ENCODE measurements at regions not wholly inside any gene's neighbourhood (a gene's known extent, or its start where the extent isn't known, plus 50 kb on each side); places are given as distances from the start of the nearest gene placed in this dataset.

DNA sequence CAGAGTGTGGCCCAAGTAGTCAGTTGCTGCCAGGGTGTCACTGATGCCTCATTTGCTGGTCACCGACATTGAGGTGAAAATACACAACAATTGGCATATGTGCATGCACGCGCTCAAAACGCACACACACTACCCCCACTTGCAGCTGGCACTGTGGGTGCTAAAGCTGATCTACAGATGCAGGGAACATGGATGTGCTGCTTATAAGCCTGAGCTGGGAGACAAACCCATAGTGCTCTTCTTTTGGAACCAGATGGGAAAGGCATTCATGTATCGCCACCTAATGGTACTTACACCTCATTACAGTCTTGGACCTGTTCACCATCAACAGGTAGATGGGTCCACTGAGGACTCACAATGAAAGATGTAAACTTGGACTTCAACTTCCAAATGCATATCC is 70.3 kb upstream of the CAMK1G start:
- no peak overlapping the region for H3K27ac ChIP-seq (ENCODE audit: low read depth, low read length)
- H4K20me1 ChIP-seq (ENCODE audit: insufficient read depth, low read length), result no peaks in the 10 kb centered on the region
- no peaks in the 10 kb centered on the region for H3K36me3 Mint-ChIP-seq (ENCODE audit: low read depth, unreplicated experiment)
- H3K4me1 ChIP-seq (ENCODE audit: insufficient read depth, low read length), result no peaks in the 10 kb centered on the region
- peaks cover 5% of the 10 kb centered on the region for H3K27me3 ChIP-seq (ENCODE audit: insufficient read depth, low read length)
- peaks cover 17% of the 10 kb centered on the region for H3K27me3 Mint-ChIP-seq (ENCODE audit: low read depth, unreplicated experiment)
- TF ChIP-seq EZH2 (IDR thresholded peaks at IDR 0.05; ENCODE audit: insufficient read depth, low read length), result no peak
- peak; percentile 56 for TF ChIP-seq CTCF (IDR thresholded peaks at IDR 0.05; ENCODE audit: insufficient read depth, low read depth, low read length)
- no peaks in the 10 kb centered on the region for H3K79me2 ChIP-seq (ENCODE audit: insufficient read depth, low read length)
- DNase-seq (ENCODE audit: low read depth), result peak; percentile 20
- H3K27ac Mint-ChIP-seq (ENCODE audit: unreplicated experiment), result no peak overlapping the region
- no peak overlapping the region for H3K4me3 ChIP-seq (ENCODE audit: insufficient read depth, low read depth, low read length)
- peaks cover 5% of the 10 kb centered on the region for H3K4me1 Mint-ChIP-seq (ENCODE audit: low read depth, unreplicated experiment)
- H3K4me2 ChIP-seq (ENCODE audit: low read length), result no peak overlapping the region
- no peaks in the 10 kb centered on the region for H3K9me3 ChIP-seq (ENCODE audit: insufficient read depth, low read depth, low read length)
- no peak overlapping the region for H3K9ac ChIP-seq (ENCODE audit: low read length)
- no peaks in the 10 kb centered on the region for H3K36me3 ChIP-seq (ENCODE audit: insufficient read depth, low read length)
- no peak overlapping the region for H3K4me3 Mint-ChIP-seq (ENCODE audit: unreplicated experiment)
- FAIRE-seq, result peak; percentile 34
- H3K9me3 Mint-ChIP-seq (ENCODE audit: unreplicated experiment), result no peaks in the 10 kb centered on the region
- no peak overlapping the region for H2AFZ ChIP-seq (ENCODE audit: low read depth, low read length)

- no peak for TF ChIP-seq CTCF (IDR thresholded peaks at IDR 0.05; ENCODE audit: insufficient read depth, low read depth, low read length)
- no peak for TF ChIP-seq EZH2 (IDR thresholded peaks at IDR 0.05; ENCODE audit: insufficient read depth, low read length)
- Mint-ChIP-seq H3K9me3 (ENCODE audit: unreplicated experiment) (peaks cover 10% of the 10 kb centered on the region), H3K36me3 (ENCODE audit: low read depth, unreplicated experiment) (no peaks in the 10 kb centered on the region), H3K4me3 (ENCODE audit: unreplicated experiment) (no peak overlapping the region), H3K27ac (ENCODE audit: unreplicated experiment) (no peak overlapping the region), H3K4me1 (ENCODE audit: low read depth, unreplicated experiment) (no peaks in the 10 kb centered on the region), H3K27me3 (ENCODE audit: low read depth, unreplicated experiment) (peaks cover 17% of the 10 kb centered on the region)
- H2AFZ ChIP-seq (ENCODE audit: low read depth, low read length), result no peak overlapping the region
- no peaks in the 10 kb centered on the region for H3K4me1 ChIP-seq (ENCODE audit: insufficient read depth, low read length)
- H4K20me1 ChIP-seq (ENCODE audit: insufficient read depth, low read length), result no peaks in the 10 kb centered on the region
- no peak overlapping the region for H3K4me3 ChIP-seq (ENCODE audit: insufficient read depth, low read depth, low read length)
- H3K27ac ChIP-seq (ENCODE audit: low read depth, low read length), result no peak overlapping the region
- no peaks in the 10 kb centered on the region for H3K9me3 ChIP-seq (ENCODE audit: insufficient read depth, low read depth, low read length)
- H3K9ac ChIP-seq (ENCODE audit: low read length), result no peak overlapping the region
- DNase-seq (ENCODE audit: low read depth) (no peak), FAIRE-seq (peak; percentile 29)
- no peaks in the 10 kb centered on the region for H3K79me2 ChIP-seq (ENCODE audit: insufficient read depth, low read length)
- H3K4me2 ChIP-seq (ENCODE audit: low read length), result no peak overlapping the region
- peaks cover 5% of the 10 kb centered on the region for H3K27me3 ChIP-seq (ENCODE audit: insufficient read depth, low read length)
- no peaks in the 10 kb centered on the region for H3K36me3 ChIP-seq (ENCODE audit: insufficient read depth, low read length)
These were observed 66.5 kb upstream of the CAMK1G start for GRCh38 chr1:209516771-209517680.

GRCh38 chr1:209517681-209518050 is 65.8 kb upstream of the CAMK1G start:
- H3K9ac ChIP-seq (ENCODE audit: low read length), result no peak overlapping the region
- Mint-ChIP-seq H3K27ac (ENCODE audit: unreplicated experiment) (no peak overlapping the region), H3K9me3 (ENCODE audit: unreplicated experiment) (peaks cover 10% of the 10 kb centered on the region), H3K4me1 (ENCODE audit: low read depth, unreplicated experiment) (no peaks in the 10 kb centered on the region), H3K4me3 (ENCODE audit: unreplicated experiment) (no peak overlapping the region), H3K27me3 (ENCODE audit: low read depth, unreplicated experiment) (peaks cover 17% of the 10 kb centered on the region), H3K36me3 (ENCODE audit: low read depth, unreplicated experiment) (no peaks in the 10 kb centered on the region)
- H2AFZ ChIP-seq (ENCODE audit: low read depth, low read length), result no peak overlapping the region
- H3K9me3 ChIP-seq (ENCODE audit: insufficient read depth, low read depth, low read length), result no peaks in the 10 kb centered on the region
- H4K20me1 ChIP-seq (ENCODE audit: insufficient read depth, low read length), result no peaks in the 10 kb centered on the region
- no peak overlapping the region for H3K4me3 ChIP-seq (ENCODE audit: insufficient read depth, low read depth, low read length)
- no peak overlapping the region for H3K27ac ChIP-seq (ENCODE audit: low read depth, low read length)
- TF ChIP-seq CTCF (IDR thresholded peaks at IDR 0.05; ENCODE audit: insufficient read depth, low read depth, low read length) (no peak), EZH2 (IDR thresholded peaks at IDR 0.05; ENCODE audit: insufficient read depth, low read length) (no peak)
- H3K4me1 ChIP-seq (ENCODE audit: insufficient read depth, low read length), result no peaks in the 10 kb centered on the region
- H3K79me2 ChIP-seq (ENCODE audit: insufficient read depth, low read length), result no peaks in the 10 kb centered on the region
- H3K36me3 ChIP-seq (ENCODE audit: insufficient read depth, low read length), result no peaks in the 10 kb centered on the region
- H3K4me2 ChIP-seq (ENCODE audit: low read length), result no peak overlapping the region
- DNase-seq (ENCODE audit: low read depth) (no peak), FAIRE-seq (no peak)
- peaks cover 5% of the 10 kb centered on the region for H3K27me3 ChIP-seq (ENCODE audit: insufficient read depth, low read length)
